ENCODE measurements at regions not wholly inside any gene's neighbourhood (a gene's known extent, or its start where the extent isn't known, plus 50 kb on each side); places are given as distances from the start of the nearest gene placed in this dataset.

DNA sequence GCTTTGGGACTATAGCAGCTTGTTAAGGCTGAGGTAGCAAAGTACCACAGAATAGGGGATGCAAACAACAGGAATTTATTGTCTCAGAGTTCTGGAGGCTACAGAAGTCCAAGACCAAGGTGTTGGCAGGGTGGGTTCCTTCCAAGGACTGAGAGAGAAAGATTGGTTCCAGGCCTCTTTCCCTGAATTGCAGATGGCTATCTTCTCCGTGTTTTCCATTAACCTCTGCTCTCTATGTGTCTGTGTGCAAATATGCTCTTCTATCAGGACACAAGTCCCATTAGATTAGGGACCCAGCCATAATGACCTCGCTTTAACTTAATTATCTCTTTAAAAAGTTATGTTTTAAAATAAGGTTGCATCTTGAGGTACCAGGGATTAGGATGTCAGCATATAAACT lies 1732.9 kb upstream of the SLC10A2 start:
- no peak for DNase-seq (ENCODE audit: low read depth, low spot score)
- in situ Hi-C loops (cut with HindIII; ENCODE audit: low sequenced_read_pairs), result no loop called here
- H3K4me3 ChIP-seq (ENCODE audit: low read depth, low read length), result no peak overlapping the region
- TF ChIP-seq, protein P1, sequence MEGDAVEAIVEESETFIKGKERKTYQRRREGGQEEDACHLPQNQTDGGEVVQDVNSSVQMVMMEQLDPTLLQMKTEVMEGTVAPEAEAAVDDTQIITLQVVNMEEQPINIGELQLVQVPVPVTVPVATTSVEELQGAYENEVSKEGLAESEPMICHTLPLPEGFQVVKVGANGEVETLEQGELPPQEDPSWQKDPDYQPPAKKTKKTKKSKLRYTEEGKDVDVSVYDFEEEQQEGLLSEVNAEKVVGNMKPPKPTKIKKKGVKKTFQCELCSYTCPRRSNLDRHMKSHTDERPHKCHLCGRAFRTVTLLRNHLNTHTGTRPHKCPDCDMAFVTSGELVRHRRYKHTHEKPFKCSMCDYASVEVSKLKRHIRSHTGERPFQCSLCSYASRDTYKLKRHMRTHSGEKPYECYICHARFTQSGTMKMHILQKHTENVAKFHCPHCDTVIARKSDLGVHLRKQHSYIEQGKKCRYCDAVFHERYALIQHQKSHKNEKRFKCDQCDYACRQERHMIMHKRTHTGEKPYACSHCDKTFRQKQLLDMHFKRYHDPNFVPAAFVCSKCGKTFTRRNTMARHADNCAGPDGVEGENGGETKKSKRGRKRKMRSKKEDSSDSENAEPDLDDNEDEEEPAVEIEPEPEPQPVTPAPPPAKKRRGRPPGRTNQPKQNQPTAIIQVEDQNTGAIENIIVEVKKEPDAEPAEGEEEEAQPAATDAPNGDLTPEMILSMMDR (IDR thresholded peaks at IDR 0.05; ENCODE audit: low read depth, low read length), result no peak

DNA sequence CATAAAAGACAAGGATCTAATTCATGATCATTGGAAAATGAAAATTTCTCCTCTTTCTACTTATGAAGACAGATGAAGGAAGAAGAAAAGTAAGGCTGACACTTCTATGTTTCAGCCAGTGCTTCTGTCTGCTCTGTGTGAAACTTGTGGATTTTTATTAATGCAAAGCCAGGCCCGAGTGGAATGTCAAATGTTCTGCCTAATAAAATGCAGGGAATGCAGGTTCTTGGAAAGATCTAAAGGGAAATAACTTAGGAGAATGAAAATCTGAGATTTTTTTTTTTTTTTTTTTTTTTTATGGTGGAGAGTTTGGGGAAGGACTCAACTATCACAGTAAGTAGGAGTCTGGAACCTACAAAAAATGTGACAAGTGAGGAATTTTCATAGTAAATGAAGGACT lies 1732.3 kb upstream of the SLC10A2 start:
- TF ChIP-seq, protein P1 (IDR thresholded peaks at IDR 0.05; ENCODE audit: low read depth, low read length), result no peak
- DNase-seq (ENCODE audit: low read depth, low spot score), result no peak
- no peak overlapping the region for H3K4me3 ChIP-seq (ENCODE audit: low read depth, low read length)
- in situ Hi-C loops (cut with HindIII; ENCODE audit: low sequenced_read_pairs), result no loop called here

DNA sequence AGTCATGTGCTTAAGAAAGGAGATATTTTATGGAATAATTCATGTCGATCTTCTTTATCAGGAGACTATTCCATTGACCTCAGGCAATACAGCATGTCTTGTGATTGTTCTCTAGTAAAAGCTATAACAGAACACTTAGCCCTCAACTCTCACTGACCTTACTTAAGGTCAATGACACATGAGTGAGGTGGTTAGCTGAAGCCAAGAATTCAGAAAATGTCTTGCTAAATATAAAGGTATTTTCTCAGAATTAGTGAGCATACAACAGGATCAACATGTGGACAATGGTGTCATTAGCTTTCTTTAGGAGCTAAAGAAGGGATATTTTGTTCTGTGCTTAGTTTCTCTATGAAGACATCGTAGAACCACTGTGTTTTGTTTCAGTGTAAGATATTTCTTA lies 1730.4 kb upstream of the SLC10A2 start:
- DNase-seq (ENCODE audit: low read depth, low spot score), result peak; percentile 1
- TF ChIP-seq, protein P1 (IDR thresholded peaks at IDR 0.05; ENCODE audit: low read depth, low read length), result no peak
- no peak overlapping the region for H3K4me3 ChIP-seq (ENCODE audit: low read depth, low read length)
- in situ Hi-C loops (cut with HindIII; ENCODE audit: low sequenced_read_pairs), result no loop called here

DNA sequence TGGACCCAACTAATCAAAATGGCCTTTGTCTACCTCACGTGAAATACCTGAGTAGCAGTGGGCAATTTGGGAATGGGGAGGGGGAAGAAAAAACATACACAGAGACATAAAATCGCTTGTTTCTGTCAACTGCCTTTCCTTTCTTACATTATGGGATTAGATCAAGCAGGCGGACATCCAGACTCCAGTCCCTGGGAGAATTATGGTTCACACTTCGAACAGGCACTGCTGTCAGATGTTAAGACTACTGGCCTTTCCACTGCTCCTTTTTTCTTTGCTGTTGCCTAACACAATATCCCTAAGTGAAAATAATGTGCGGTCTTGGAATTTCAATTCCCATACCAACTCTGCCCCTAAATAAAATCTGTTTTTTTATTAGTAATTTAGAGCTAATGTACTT lies 1719.7 kb upstream of the SLC10A2 start:
- in situ Hi-C loops (cut with HindIII; ENCODE audit: low sequenced_read_pairs), result no loop called here
- TF ChIP-seq, protein P1 (IDR thresholded peaks at IDR 0.05; ENCODE audit: low read depth, low read length), result no peak
- no peak for DNase-seq (ENCODE audit: low read depth, low spot score)
- H3K4me3 ChIP-seq (ENCODE audit: low read depth, low read length), result no peak overlapping the region

DNA sequence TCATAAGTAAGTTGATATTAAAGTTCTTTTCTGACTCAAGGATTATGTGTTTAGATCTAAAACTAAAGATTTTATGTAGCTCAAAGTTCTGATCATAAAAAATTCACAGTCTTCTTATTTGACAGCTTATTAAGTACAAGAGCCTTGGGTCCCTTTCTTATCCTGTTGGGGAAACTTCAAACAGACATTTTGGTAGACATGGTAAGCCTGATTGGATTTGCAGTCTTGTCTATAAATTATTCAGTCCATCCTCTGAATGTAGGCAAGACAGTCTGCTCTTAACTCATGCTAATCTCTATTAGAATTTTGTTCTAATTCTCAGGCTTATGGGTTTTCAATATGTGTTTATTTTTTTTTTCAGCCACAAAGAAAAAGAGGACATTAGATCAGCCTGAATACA lies 1718.7 kb upstream of the SLC10A2 start:
- in situ Hi-C loops (cut with HindIII; ENCODE audit: low sequenced_read_pairs), result no loop called here
- TF ChIP-seq, protein P1 (IDR thresholded peaks at IDR 0.05; ENCODE audit: low read depth, low read length), result no peak
- no peak for DNase-seq (ENCODE audit: low read depth, low spot score)
- no peak overlapping the region for H3K4me3 ChIP-seq (ENCODE audit: low read depth, low read length)

DNA sequence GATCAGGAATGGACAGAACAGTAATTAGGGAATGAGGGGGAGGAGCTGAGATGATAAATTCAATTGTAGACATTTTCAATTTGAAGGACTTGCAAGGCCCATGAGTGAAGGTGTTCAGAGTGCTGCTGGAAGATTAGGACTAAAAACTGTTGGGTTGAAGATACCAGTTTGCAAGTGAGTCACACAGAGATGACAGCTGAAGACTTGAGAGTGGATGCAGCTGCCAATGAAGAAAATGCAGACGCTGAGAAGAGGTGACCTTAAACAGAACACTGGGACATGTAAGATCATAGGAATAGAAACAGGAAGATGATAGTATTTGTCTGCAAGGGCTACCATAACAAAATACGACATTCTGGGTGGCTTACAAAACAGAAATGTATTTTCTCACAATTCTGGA lies 1716.5 kb upstream of the SLC10A2 start:
- TF ChIP-seq, protein P1 (IDR thresholded peaks at IDR 0.05; ENCODE audit: low read depth, low read length), result no peak
- H3K4me3 ChIP-seq (ENCODE audit: low read depth, low read length), result no peak overlapping the region
- no peak for DNase-seq (ENCODE audit: low read depth, low spot score)
- in situ Hi-C loops (cut with HindIII; ENCODE audit: low sequenced_read_pairs), result no loop called here

All from astrocyte of the spinal cord (primary cell).